MM.1S (cell line): ENCODE measurements at regions not wholly inside any gene's neighbourhood (a gene's known extent, or its start where the extent isn't known, plus 50 kb on each side); places are given as distances from the start of the nearest gene placed in this dataset.

Source experiments
- DNase-seq: peaks from one replicate; pipeline ENCODE4 v3.0.0-alpha.2; 2015
- H2AFZ ChIP-seq: fragments of 300-600 bp; sonication (generic); 2 replicates; pipeline ENCODE4 v1.6.0; 2016; ENCODE audit warnings: antibody characterized with exemption, low read length
- H3F3A ChIP-seq: fragments of 300-600 bp; sonication (generic); 2 replicates; pipeline ENCODE4 v1.6.1; 2016; ENCODE audit warnings: mild to moderate bottlenecking, antibody characterized with exemption, low read length, moderate library complexity, mixed read lengths; ENCODE audit not compliant: insufficient read depth
- H3K27ac ChIP-seq: fragments of 300-600 bp; sonication (generic); 2 replicates; pipeline ENCODE4 v1.5.1; 2016; ENCODE audit warnings: mild to moderate bottlenecking, low read length
- H3K27me3 ChIP-seq: fragments of 300-600 bp; sonication (generic); replicated peaks from 2 replicates; pipeline ENCODE4 v1.6.0; 2016; ENCODE audit warnings: low read length; ENCODE audit not compliant: insufficient read depth
- H3K36me3 ChIP-seq: fragments of 300-600 bp; sonication (generic); replicated peaks from 2 replicates; pipeline ENCODE4 v1.6.1; 2016; ENCODE audit warnings: mild to moderate bottlenecking, low read length, mixed read lengths; ENCODE audit not compliant: insufficient read depth
- H3K4me1 ChIP-seq: fragments of 300-600 bp; sonication (generic); 2 replicates; pipeline ENCODE4 v1.6.1; 2016; ENCODE audit warnings: low read length, mixed read lengths
- H3K4me2 ChIP-seq: fragments of 300-600 bp; sonication (generic); 2 replicates; pipeline ENCODE4 v1.6.0; 2016; ENCODE audit warnings: low read depth, low read length
- H3K4me3 ChIP-seq: fragments of 300-600 bp; sonication (generic); 2 replicates; pipeline ENCODE4 v1.5.1; 2016; ENCODE audit warnings: low read length, mixed read lengths
- H3K79me2 ChIP-seq: fragments of 300-600 bp; sonication (generic); 2 replicates; pipeline ENCODE4 v1.6.1; 2016; ENCODE audit warnings: mixed run types, low read length, mixed read lengths
- H3K9ac ChIP-seq: fragments of 300-600 bp; sonication (generic); 2 replicates; pipeline ENCODE4 v1.6.1; 2016; ENCODE audit warnings: low read length, mixed read lengths
- H3K9me2 ChIP-seq: fragments of 300-600 bp; sonication (generic); replicated peaks from 2 replicates; pipeline ENCODE4 v1.6.1; 2016; ENCODE audit warnings: mild to moderate bottlenecking, low read length, mixed read lengths; ENCODE audit not compliant: insufficient read depth
- H3K9me3 ChIP-seq: fragments of 300-600 bp; sonication (generic); replicated peaks from 2 replicates; pipeline ENCODE4 v1.6.1; 2016; ENCODE audit warnings: mild to moderate bottlenecking, low read length, mixed read lengths; ENCODE audit not compliant: insufficient read depth
- H4K20me1 ChIP-seq: fragments of 300-600 bp; sonication (generic); 2 replicates; pipeline ENCODE4 v1.6.1; 2016; ENCODE audit warnings: mild to moderate bottlenecking, low read length, moderate library complexity, mixed read lengths; ENCODE audit not compliant: insufficient read depth
- EZH2 ChIP-seq: fragments of 300-600 bp; sonication (generic); optimal IDR thresholded peaks from 2 replicates; pipeline ENCODE3; 2017; ENCODE audit warnings: low read depth, mild to moderate bottlenecking, antibody characterized with exemption, low read length, mixed read lengths
- EZH2phosphoT487 ChIP-seq: fragments of 300-600 bp; sonication (generic); IDR thresholded peaks from 2 replicates; pipeline ENCODE4 v1.6.1; 2018; ENCODE audit warnings: antibody characterized with exemption, low read length
- TF ChIP-seq, protein P1 (sequence below): fragments of 300-600 bp; sonication (generic); IDR thresholded peaks from 2 replicates; pipeline ENCODE4 v1.5.1; 2016; ENCODE audit warnings: antibody characterized with exemption, low read length, mixed read lengths

DNA sequence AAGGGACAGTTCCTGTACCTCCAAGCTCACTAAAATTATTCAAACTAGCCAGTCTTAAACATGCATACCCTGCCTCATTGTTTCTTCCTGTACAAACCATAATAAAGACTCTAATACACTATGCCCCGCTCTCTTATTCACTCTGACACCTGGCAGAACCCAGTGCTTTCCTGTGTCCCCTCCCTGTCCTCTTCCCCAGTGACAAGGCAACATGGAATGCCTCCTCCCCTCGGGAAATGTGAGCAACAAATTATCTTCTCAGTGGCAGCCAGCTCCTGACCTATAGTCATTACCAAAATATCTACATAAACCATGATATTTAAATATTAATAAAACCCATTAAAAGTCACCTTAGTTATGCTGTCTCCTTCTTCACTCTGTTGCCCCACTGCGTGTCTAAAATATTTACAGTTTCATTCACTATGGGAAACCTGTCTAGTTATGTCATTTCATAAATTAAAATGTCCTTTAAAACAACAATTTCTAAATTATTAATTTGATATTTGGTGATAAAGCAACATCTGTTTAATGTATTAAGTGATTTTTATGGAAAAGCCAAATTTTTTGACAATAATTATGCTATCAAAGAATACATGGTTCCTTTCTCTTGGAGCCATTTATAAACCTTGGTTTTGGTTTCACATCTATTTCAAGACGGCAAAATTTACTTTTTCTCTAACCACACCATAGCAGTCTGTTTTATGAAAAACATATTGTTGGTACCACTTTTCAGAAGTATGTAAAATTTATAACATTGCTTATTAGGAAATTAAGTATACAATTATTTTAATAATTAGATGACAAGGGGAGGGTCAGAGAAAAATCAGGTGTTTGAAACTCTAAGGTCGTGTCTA lies 1355.2 kb downstream of the XPNPEP1 start:
- H3K4me2 ChIP-seq, result peak overlapping the region; percentile 19; the same call in 1 of the 2 replicates
- H4K20me1 ChIP-seq, result no peaks in the 10 kb centered on the region
- peaks cover 9% of the 10 kb centered on the region; the same call in 1 of the 2 replicates for H3K4me1 ChIP-seq
- no peaks in the 10 kb centered on the region for H3F3A ChIP-seq
- H3K27ac ChIP-seq, result no peak overlapping the region
- H3K9ac ChIP-seq, result no peak overlapping the region
- H3K4me3 ChIP-seq, result no peak overlapping the region
- no peaks in the 10 kb centered on the region for H3K36me3 ChIP-seq
- DNase-seq, result peak; percentile 35
- H3K79me2 ChIP-seq, result no peaks in the 10 kb centered on the region
- H2AFZ ChIP-seq, result no peak overlapping the region
- TF ChIP-seq EZH2phosphoT487, result no peak
- no peak for TF ChIP-seq EZH2
- TF ChIP-seq, protein P1, sequence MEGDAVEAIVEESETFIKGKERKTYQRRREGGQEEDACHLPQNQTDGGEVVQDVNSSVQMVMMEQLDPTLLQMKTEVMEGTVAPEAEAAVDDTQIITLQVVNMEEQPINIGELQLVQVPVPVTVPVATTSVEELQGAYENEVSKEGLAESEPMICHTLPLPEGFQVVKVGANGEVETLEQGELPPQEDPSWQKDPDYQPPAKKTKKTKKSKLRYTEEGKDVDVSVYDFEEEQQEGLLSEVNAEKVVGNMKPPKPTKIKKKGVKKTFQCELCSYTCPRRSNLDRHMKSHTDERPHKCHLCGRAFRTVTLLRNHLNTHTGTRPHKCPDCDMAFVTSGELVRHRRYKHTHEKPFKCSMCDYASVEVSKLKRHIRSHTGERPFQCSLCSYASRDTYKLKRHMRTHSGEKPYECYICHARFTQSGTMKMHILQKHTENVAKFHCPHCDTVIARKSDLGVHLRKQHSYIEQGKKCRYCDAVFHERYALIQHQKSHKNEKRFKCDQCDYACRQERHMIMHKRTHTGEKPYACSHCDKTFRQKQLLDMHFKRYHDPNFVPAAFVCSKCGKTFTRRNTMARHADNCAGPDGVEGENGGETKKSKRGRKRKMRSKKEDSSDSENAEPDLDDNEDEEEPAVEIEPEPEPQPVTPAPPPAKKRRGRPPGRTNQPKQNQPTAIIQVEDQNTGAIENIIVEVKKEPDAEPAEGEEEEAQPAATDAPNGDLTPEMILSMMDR, result no peak
- H3K27me3 ChIP-seq, result no peaks in the 10 kb centered on the region
- no peaks in the 10 kb centered on the region for H3K9me2 ChIP-seq
- no peaks in the 10 kb centered on the region for H3K9me3 ChIP-seq

DNA sequence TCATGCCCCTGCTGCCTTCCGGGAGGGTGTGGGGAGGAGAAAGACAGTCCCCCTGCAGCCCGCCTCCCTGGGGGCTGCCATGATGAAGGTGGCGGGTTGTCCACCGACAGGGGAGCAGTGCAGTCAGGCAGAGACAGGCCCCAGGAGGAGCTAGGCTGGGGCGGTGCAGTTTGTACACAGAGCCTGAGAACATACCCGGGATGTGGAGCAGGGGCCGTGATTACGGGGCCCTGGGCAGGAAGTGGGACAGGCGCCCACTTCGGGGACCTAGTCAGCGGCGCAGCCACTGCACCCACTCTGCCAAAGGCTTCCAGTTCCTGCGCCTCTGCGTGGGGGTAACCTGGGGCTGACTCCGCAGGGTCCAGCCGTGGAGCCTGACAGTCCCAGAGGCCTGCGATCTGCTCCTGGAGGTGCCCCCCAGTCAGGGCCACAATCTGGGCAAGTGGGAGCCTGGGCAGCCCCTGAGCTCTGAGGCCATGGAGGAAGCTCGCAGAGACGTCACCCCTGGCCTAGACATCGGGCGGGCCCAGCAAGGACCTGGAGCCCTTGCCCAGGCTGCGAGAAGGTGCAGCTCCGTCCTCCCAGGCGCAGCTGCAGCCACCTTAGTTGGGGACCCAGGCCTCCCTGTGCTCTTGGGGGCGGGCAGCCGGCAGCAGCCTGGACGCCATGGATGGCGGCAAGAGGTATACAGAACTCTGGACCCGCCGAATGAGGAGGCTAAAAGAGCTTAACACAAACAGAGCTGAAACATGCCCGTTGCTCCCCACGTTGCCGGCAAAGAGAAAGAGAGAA lies 1356.8 kb downstream of the XPNPEP1 start:
- DNase-seq, result no peak
- Histone ChIP-seq H3K4me1 (peaks cover 9% of the 10 kb centered on the region; the same call in 1 of the 2 replicates), H4K20me1 (no peaks in the 10 kb centered on the region), H3K9ac (no peak overlapping the region), H3K79me2 (no peaks in the 10 kb centered on the region), H3K36me3 (no peaks in the 10 kb centered on the region), H3K9me2 (no peaks in the 10 kb centered on the region), H3K27me3 (no peaks in the 10 kb centered on the region), H3K9me3 (no peaks in the 10 kb centered on the region), H3K4me2 (no peak overlapping the region), H3K27ac (no peak overlapping the region), H3K4me3 (no peak overlapping the region), H3F3A (no peaks in the 10 kb centered on the region), H2AFZ (no peak overlapping the region)
- no peak for TF ChIP-seq EZH2

DNA sequence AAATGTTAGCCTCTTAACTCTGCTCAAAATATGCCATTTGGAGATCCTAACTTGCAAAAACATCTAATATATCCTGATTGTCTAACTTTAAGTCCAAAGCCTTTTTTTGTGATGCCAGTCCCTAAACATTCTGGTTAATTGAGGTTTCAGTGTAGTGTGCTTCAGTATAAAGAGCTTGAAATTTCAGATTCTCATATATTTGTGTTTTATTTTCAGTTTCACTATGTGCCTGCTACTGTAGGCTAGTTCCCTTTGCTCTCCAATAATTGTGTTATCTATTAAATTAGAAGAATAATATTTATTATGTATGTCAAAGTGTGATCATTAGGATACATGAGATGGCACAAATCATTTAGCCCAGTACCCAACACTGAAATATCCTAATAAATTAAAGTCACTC lies 1361.2 kb downstream of the XPNPEP1 start:
- H3K9me2 ChIP-seq, result no peaks in the 10 kb centered on the region
- no peaks in the 10 kb centered on the region for H3K79me2 ChIP-seq
- no peak overlapping the region for H3K27ac ChIP-seq
- H3F3A ChIP-seq, result no peaks in the 10 kb centered on the region
- DNase-seq, result peak; percentile 17
- H3K9ac ChIP-seq, result no peak overlapping the region
- no peak overlapping the region for H3K4me2 ChIP-seq
- H4K20me1 ChIP-seq, result no peaks in the 10 kb centered on the region
- H3K9me3 ChIP-seq, result no peaks in the 10 kb centered on the region
- H2AFZ ChIP-seq, result no peak overlapping the region
- H3K27me3 ChIP-seq, result no peaks in the 10 kb centered on the region
- no peak for TF ChIP-seq EZH2
- TF ChIP-seq EZH2phosphoT487, result no peak
- TF ChIP-seq, protein P1, result no peak
- no peak overlapping the region for H3K4me3 ChIP-seq
- H3K36me3 ChIP-seq, result no peaks in the 10 kb centered on the region
- H3K4me1 ChIP-seq, result no peaks in the 10 kb centered on the region
